CD8-positive, alpha-beta memory T cell (primary cell): ENCODE measurements at regions not wholly inside any gene's neighbourhood (a gene's known extent, or its start where the extent isn't known, plus 50 kb on each side); places are given as distances from the start of the nearest gene placed in this dataset.
"Not testable (repeated sequence)": the region's sequence is repeated elsewhere in the genome, so short reads cannot be mapped to it uniquely, and the experiment has no call there.

Experiments used
- CTCF ChIA-PET: fragments of 350-600 bp; sonication (Branson Sonifier 250); formaldehyde crosslinking; loops from one replicate; lab custom pipeline; 2021; ENCODE audit warnings: antibody characterized with exemption; lab: Charles Lee
- POLR2A ChIA-PET: fragments of 350-600 bp; sonication (Branson Sonifier 250); formaldehyde crosslinking; loops from one replicate; lab custom pipeline; 2021; ENCODE audit warnings: antibody characterized with exemption; lab: Charles Lee
- DNase-seq, 5 donors: peaks; one replicate each; pipeline versions ENCODE4 v3.0.0 to v3.0.0-alpha.2; 2020 to 2022; ENCODE audit warnings: mixed read lengths in 1 of 5
- H3K27ac ChIP-seq: one replicate; pipeline ENCODE4 v1.7.0; 2013; ENCODE audit warnings: low read depth, mild to moderate bottlenecking, low read length, moderate library complexity
- H3K27me3 ChIP-seq: 2 replicates; pipeline ENCODE4 v1.7.0; 2013; ENCODE audit warnings: low read length, mild to moderate bottlenecking; ENCODE audit not compliant: insufficient read depth, poor library complexity, severe bottlenecking
- H3K36me3 ChIP-seq: 2 replicates; pipeline ENCODE4 v1.7.0; 2013; ENCODE audit warnings: mild to moderate bottlenecking, low read length, moderate library complexity; ENCODE audit not compliant: insufficient read depth
- H3K4me1 ChIP-seq: 2 replicates; pipeline ENCODE4 v1.7.0; 2013; ENCODE audit warnings: mild to moderate bottlenecking, low read length, moderate library complexity; ENCODE audit not compliant: insufficient read depth
- H3K4me3 ChIP-seq: 2 replicates; pipeline ENCODE4 v1.7.0; 2013; ENCODE audit warnings: mild to moderate bottlenecking, low read length
- H3K9me3 ChIP-seq: 2 replicates; pipeline ENCODE4 v1.7.0; 2013; ENCODE audit warnings: mild to moderate bottlenecking, low read length
- H3K27ac Mint-ChIP-seq, 8 donors: one replicate each; pipeline ENCODE4 v1.8.0; 2020 to 2021; ENCODE audit warnings: mixed read lengths in 8 of 8, mild to moderate bottlenecking in 6 of 8, inconsistent platforms in 3 of 8, moderate library complexity in 3 of 8
- H3K27me3 Mint-ChIP-seq, 2 donors: one replicate each; pipeline ENCODE4 v1.8.0; 2020 to 2021; ENCODE audit warnings: mixed read lengths in 2 of 2, mild to moderate bottlenecking in 1 of 2, moderate library complexity in 1 of 2
- H3K36me3 Mint-ChIP-seq, 3 donors: one replicate each; pipeline ENCODE4 v1.8.0; 2020 to 2021; ENCODE audit warnings: mixed read lengths in 3 of 3, inconsistent platforms in 1 of 3, mild to moderate bottlenecking in 1 of 3
- H3K4me1 Mint-ChIP-seq, 3 donors: one replicate each; pipeline ENCODE4 v1.8.0; 2020 to 2021; ENCODE audit warnings: mixed read lengths in 3 of 3, inconsistent platforms in 1 of 3, mild to moderate bottlenecking in 1 of 3
- H3K4me3 Mint-ChIP-seq, 7 donors: one replicate each; pipeline ENCODE4 v1.8.0; 2020 to 2021; ENCODE audit warnings: mixed read lengths in 7 of 7, mild to moderate bottlenecking in 6 of 7, moderate library complexity in 4 of 7, inconsistent platforms in 2 of 7
- H3K9me3 Mint-ChIP-seq, 5 donors: one replicate each; pipeline ENCODE4 v1.8.0; 2020 to 2022; ENCODE audit warnings: mixed read lengths in 5 of 5, mild to moderate bottlenecking in 3 of 5, moderate library complexity in 2 of 5, inconsistent platforms in 1 of 5

GRCh38 chrX:27132862-27133261 is 330.3 kb downstream of the PPP4R3C start:
- H3K36me3 ChIP-seq, result no peaks in the 10 kb centered on the region
- no peak overlapping the region for H3K27ac Mint-ChIP-seq
- peaks cover 0 to 1% (median 0%) of the 10 kb centered on the region in 3 donors for H3K36me3 Mint-ChIP-seq
- H3K27me3 ChIP-seq, result no peaks in the 10 kb centered on the region
- H3K9me3 Mint-ChIP-seq, result peaks cover 0 to 8% (median 2%) of the 10 kb centered on the region in 5 donors
- no peak overlapping the region for H3K4me3 ChIP-seq
- H3K27me3 Mint-ChIP-seq, result peaks cover 0 to 3% of the 10 kb centered on the region in 2 donors
- ChIA-PET CTCF (no interaction called here), POLR2A (no interaction called here)
- no peak overlapping the region for H3K27ac ChIP-seq
- H3K4me1 Mint-ChIP-seq, result no peaks in the 10 kb centered on the region
- H3K4me1 ChIP-seq, result no peaks in the 10 kb centered on the region
- H3K9me3 ChIP-seq, result no peaks in the 10 kb centered on the region
- DNase-seq, result no peak
- H3K4me3 Mint-ChIP-seq, result no peak overlapping the region

DNA sequence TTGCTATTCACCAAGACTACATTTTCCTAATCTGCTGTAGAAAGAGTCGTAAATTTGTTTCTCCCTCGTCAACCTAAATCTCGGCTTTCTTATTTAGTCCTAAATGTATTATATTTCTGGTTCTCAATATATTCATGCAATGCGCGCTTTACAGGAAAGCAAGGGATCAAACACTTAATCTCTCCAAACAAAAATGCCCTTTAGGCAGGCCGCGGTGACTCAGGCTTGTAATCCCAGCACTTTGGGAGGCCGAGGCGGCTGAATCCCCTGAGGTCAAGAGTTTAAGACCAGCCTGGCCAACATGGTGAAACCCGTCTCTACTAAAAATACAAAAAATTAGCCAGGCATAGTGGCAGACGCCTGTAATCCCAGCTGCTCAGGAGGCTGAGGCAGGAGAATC is 376.0 kb downstream of the PPP4R3C start:
- H3K4me3 Mint-ChIP-seq, CTCF ChIA-PET, H3K4me1 ChIP-seq, H3K9me3 Mint-ChIP-seq, H3K27ac ChIP-seq, H3K27me3 Mint-ChIP-seq, H3K36me3 Mint-ChIP-seq, POLR2A ChIA-PET, H3K9me3 ChIP-seq, H3K27ac Mint-ChIP-seq, H3K4me3 ChIP-seq, H3K4me1 Mint-ChIP-seq, DNase-seq, H3K27me3 ChIP-seq, H3K36me3 ChIP-seq: not testable (repeated sequence)

DNA sequence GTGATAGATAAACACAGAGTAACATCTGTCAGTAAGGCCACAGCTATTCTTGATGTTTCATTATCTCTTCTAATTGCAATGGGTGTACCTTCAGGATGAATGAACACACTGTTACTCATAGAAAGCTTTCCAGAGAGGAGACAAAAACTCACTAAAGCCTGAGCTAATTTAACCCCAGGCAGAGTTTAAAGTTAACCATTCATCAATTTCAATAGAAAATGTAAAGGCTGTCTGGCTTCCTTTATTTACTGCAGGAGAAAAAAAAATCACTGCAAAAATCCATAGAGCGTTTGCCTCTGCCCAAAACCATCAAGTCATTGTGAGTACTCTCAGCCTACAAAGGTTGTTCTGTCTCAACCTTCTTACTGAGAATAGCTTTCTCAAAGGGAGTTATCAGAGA is 376.9 kb downstream of the PPP4R3C start:
- no peaks in the 10 kb centered on the region for H3K4me1 ChIP-seq
- H3K27ac ChIP-seq, result no peak overlapping the region
- CTCF ChIA-PET, result no interaction called here
- Mint-ChIP-seq H3K4me3 (no peak overlapping the region), H3K27ac (no peak overlapping the region), H3K36me3 (no peaks in the 10 kb centered on the region), H3K27me3 (no peaks in the 10 kb centered on the region), H3K4me1 (no peaks in the 10 kb centered on the region), H3K9me3 (peaks cover 0 to 2% (median 1%) of the 10 kb centered on the region in 5 donors)
- POLR2A ChIA-PET, result no interaction called here
- no peaks in the 10 kb centered on the region for H3K36me3 ChIP-seq
- no peaks in the 10 kb centered on the region for H3K27me3 ChIP-seq
- no peaks in the 10 kb centered on the region for H3K9me3 ChIP-seq
- no peak for DNase-seq
- no peak overlapping the region for H3K4me3 ChIP-seq

GRCh38 chrX:27085346-27085745 is 377.8 kb downstream of the PPP4R3C start:
- CTCF ChIA-PET, result no interaction called here
- Mint-ChIP-seq H3K36me3 (no peaks in the 10 kb centered on the region), H3K4me1 (no peaks in the 10 kb centered on the region), H3K27ac (no peak overlapping the region), H3K27me3 (no peaks in the 10 kb centered on the region), H3K9me3 (peaks cover 0 to 2% (median 1%) of the 10 kb centered on the region in 5 donors), H3K4me3 (no peak overlapping the region)
- POLR2A ChIA-PET, result no interaction called here
- no peak overlapping the region for H3K27ac ChIP-seq
- no peak for DNase-seq
- H3K4me1 ChIP-seq, result no peaks in the 10 kb centered on the region
- no peaks in the 10 kb centered on the region for H3K36me3 ChIP-seq
- no peaks in the 10 kb centered on the region for H3K27me3 ChIP-seq
- no peaks in the 10 kb centered on the region for H3K9me3 ChIP-seq
- no peak overlapping the region for H3K4me3 ChIP-seq

- no peak overlapping the region for H3K4me3 ChIP-seq
- POLR2A ChIA-PET, result no interaction called here
- H3K9me3 Mint-ChIP-seq, result peaks cover 0 to 16% (median 2%) of the 10 kb centered on the region in 5 donors
- CTCF ChIA-PET, result no interaction called here
- H3K27me3 ChIP-seq, result no peaks in the 10 kb centered on the region
- no peak for DNase-seq
- H3K4me1 ChIP-seq, result no peaks in the 10 kb centered on the region
- no peaks in the 10 kb centered on the region for H3K27me3 Mint-ChIP-seq
- no peaks in the 10 kb centered on the region for H3K4me1 Mint-ChIP-seq
- no peaks in the 10 kb centered on the region for H3K36me3 Mint-ChIP-seq
- H3K9me3 ChIP-seq, result no peaks in the 10 kb centered on the region
- no peak overlapping the region for H3K4me3 Mint-ChIP-seq
- no peak overlapping the region for H3K27ac ChIP-seq
- no peaks in the 10 kb centered on the region for H3K36me3 ChIP-seq
- no peak overlapping the region for H3K27ac Mint-ChIP-seq
Measured at GRCh38 chrX:27078371-27078770, 384.8 kb downstream of the PPP4R3C start.

- DNase-seq, result no peak
- ChIA-PET POLR2A (no interaction called here), CTCF (no interaction called here)
- no peaks in the 10 kb centered on the region for H3K4me1 ChIP-seq
- H3K9me3 ChIP-seq, result no peaks in the 10 kb centered on the region
- Mint-ChIP-seq H3K9me3 (peaks cover 0 to 3% (median 0%) of the 10 kb centered on the region in 5 donors), H3K36me3 (no peaks in the 10 kb centered on the region), H3K4me3 (no peak overlapping the region), H3K4me1 (no peaks in the 10 kb centered on the region), H3K27ac (no peak overlapping the region), H3K27me3 (no peaks in the 10 kb centered on the region)
- no peak overlapping the region for H3K27ac ChIP-seq
- H3K4me3 ChIP-seq, result no peak overlapping the region
- no peaks in the 10 kb centered on the region for H3K36me3 ChIP-seq
- no peaks in the 10 kb centered on the region for H3K27me3 ChIP-seq
Measured at GRCh38 chrX:27057883-27058282, 405.3 kb downstream of the PPP4R3C start.

- no peak overlapping the region for H3K27ac Mint-ChIP-seq
- no peak for DNase-seq
- Histone ChIP-seq H3K4me3 (no peak overlapping the region), H3K36me3 (no peaks in the 10 kb centered on the region), H3K27me3 (no peaks in the 10 kb centered on the region), H3K4me1 (no peaks in the 10 kb centered on the region), H3K27ac (no peak overlapping the region), H3K9me3 (no peaks in the 10 kb centered on the region)
- peaks cover 0 to 3% (median 2%) of the 10 kb centered on the region in 5 donors for H3K9me3 Mint-ChIP-seq
- ChIA-PET CTCF (no interaction called here), POLR2A (no interaction called here)
- peaks cover 0 to 4% of the 10 kb centered on the region in 2 donors for H3K27me3 Mint-ChIP-seq
- H3K4me3 Mint-ChIP-seq, result no peak overlapping the region
- H3K36me3 Mint-ChIP-seq, result no peaks in the 10 kb centered on the region
- no peaks in the 10 kb centered on the region for H3K4me1 Mint-ChIP-seq
Measured at GRCh38 chrX:27039332-27039731, 423.8 kb downstream of the PPP4R3C start.

DNA sequence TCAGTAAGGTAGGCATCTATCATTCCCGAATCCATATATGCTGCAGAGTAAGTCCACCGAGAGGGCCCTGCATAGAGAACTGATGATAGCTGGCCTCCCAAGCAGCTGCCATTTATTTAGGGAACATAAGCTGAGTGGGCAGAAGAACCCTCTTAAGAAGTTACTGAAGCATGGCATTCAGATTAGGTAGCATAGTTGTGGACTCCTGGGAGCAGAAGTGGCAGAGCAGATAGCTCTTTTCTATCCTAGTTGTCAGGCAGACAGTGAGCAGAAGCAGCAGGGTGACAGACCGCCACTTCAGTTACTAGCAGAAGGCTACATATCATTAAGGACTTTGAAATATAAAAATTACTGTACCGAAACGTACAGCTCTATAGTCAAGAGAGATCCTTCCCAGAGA is 454.7 kb downstream of the PPP4R3C start:
- Mint-ChIP-seq H3K27me3 (peaks cover 0 to 1% of the 10 kb centered on the region in 2 donors), H3K4me1 (no peaks in the 10 kb centered on the region), H3K4me3 (no peak overlapping the region), H3K27ac (no peak overlapping the region), H3K36me3 (no peaks in the 10 kb centered on the region), H3K9me3 (peaks cover 0 to 6% (median 3%) of the 10 kb centered on the region in 5 donors)
- no peaks in the 10 kb centered on the region for H3K4me1 ChIP-seq
- no peak overlapping the region for H3K27ac ChIP-seq
- no peak for DNase-seq
- CTCF ChIA-PET, result no interaction called here
- H3K27me3 ChIP-seq, result no peaks in the 10 kb centered on the region
- POLR2A ChIA-PET, result no interaction called here
- H3K4me3 ChIP-seq, result no peak overlapping the region
- no peaks in the 10 kb centered on the region for H3K36me3 ChIP-seq
- H3K9me3 ChIP-seq, result no peaks in the 10 kb centered on the region

DNA sequence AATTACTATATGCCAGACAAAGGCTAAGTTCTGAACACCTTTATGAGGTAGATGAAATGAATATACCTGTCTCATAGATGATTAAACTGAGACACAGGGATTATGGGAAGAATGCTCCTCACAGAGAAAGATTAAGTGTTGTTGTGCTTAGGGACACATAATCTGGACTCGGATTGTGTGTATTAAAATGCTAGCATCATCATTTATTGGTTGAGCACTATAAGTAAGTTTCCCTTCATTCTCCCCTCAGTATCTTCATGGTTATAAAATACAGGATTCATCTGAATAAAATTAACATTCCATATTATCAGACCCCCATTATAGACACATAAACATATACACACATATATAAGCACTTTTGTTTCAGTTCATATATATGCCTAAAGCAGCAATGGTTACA is 463.5 kb downstream of the PPP4R3C start:
- H3K4me1 Mint-ChIP-seq, result no peaks in the 10 kb centered on the region
- no peaks in the 10 kb centered on the region for H3K36me3 Mint-ChIP-seq
- Histone ChIP-seq H3K4me1 (no peaks in the 10 kb centered on the region), H3K9me3 (no peaks in the 10 kb centered on the region), H3K27me3 (no peaks in the 10 kb centered on the region), H3K27ac (no peak overlapping the region), H3K36me3 (no peaks in the 10 kb centered on the region), H3K4me3 (no peak overlapping the region)
- no peak overlapping the region for H3K27ac Mint-ChIP-seq
- no peak overlapping the region for H3K4me3 Mint-ChIP-seq
- peaks cover 0 to 3% of the 10 kb centered on the region in 2 donors for H3K27me3 Mint-ChIP-seq
- CTCF ChIA-PET, result no interaction called here
- DNase-seq, result no peak
- peaks cover 0 to 10% (median 2%) of the 10 kb centered on the region in 5 donors for H3K9me3 Mint-ChIP-seq
- POLR2A ChIA-PET, result no interaction called here
